ENCODE measurements at regions not wholly inside any gene's neighbourhood (a gene's known extent, or its start where the extent isn't known, plus 50 kb on each side); places are given as distances from the start of the nearest gene placed in this dataset.

DNA sequence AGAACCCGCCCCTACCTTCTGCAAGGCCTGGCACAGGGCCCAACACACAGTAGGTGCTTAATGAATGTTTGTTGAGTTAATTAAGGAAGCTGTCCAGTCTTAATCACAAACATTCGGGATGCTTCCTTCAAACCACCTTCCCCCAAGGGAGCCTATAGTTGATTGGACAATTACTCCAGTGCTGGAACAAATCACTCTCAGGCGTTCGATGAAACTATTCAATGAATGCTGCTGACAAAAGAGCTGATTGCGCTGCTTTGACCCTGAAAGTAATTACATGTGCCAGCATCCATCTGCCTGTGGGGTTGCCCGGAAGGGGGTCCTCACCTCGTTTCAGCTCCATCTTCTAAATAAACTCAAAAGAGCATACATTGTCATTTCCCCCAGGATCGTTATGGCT, 112.0 kb upstream of the SRSF6 start:
- Histone ChIP-seq H3K27ac (no peak overlapping the region), H3K4me3 (no peak overlapping the region), H3K36me3 (no peaks in the 10 kb centered on the region), H3K9me3 (no peaks in the 10 kb centered on the region), H3K4me1 (no peaks in the 10 kb centered on the region), H3K27me3 (no peaks in the 10 kb centered on the region)
- DNase-seq, result no peak
- TF ChIP-seq, protein P1, sequence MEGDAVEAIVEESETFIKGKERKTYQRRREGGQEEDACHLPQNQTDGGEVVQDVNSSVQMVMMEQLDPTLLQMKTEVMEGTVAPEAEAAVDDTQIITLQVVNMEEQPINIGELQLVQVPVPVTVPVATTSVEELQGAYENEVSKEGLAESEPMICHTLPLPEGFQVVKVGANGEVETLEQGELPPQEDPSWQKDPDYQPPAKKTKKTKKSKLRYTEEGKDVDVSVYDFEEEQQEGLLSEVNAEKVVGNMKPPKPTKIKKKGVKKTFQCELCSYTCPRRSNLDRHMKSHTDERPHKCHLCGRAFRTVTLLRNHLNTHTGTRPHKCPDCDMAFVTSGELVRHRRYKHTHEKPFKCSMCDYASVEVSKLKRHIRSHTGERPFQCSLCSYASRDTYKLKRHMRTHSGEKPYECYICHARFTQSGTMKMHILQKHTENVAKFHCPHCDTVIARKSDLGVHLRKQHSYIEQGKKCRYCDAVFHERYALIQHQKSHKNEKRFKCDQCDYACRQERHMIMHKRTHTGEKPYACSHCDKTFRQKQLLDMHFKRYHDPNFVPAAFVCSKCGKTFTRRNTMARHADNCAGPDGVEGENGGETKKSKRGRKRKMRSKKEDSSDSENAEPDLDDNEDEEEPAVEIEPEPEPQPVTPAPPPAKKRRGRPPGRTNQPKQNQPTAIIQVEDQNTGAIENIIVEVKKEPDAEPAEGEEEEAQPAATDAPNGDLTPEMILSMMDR (IDR thresholded peaks at IDR 0.05), result no peak
- intact Hi-C loops (cut with DNase I; ENCODE audit: low total_unique reads) (no loop called here), in situ Hi-C loops (cut with MboI; ENCODE audit: low pct_ligation_motif_present in 1 of 4, low pct_unique_long_range_greater_than_20kb in 1 of 4, low sequenced_read_pairs in 3 of 4) (no loop called here)
- 63% methylated on average over 8 of the region's 8 CpGs; no CpG with 5 or more reads in 1 of the 2 donors for WGBS, 2 donors (ENCODE audit: low coverage in 1 of 2)

DNA sequence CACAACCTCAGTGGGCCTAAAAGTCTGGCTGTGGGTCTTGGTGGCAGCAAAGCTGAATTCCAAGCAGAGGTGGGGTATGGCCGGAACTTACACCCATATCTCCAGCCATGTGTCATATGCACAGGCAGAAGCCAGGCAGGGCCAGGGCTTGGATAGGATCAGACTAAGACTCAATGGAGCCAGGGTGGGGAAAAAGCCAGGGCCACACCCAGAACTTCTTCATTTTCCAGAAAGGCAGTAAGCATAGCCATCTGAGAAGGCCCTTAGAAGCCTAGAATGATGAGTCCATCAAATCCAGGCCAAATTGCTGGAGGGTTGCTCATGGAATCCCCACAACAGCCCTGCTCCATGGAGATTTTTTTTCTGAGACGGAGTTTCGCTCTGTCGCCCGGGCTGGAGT, 116.2 kb upstream of the SRSF6 start:
- Histone ChIP-seq H3K36me3 (no peaks in the 10 kb centered on the region), H3K27me3 (no peaks in the 10 kb centered on the region), H3K4me3 (no peak overlapping the region), H3K9me3 (no peaks in the 10 kb centered on the region), H3K27ac (no peak overlapping the region), H3K4me1 (no peaks in the 10 kb centered on the region)
- in situ Hi-C loops (cut with MboI; ENCODE audit: low pct_ligation_motif_present in 1 of 4, low pct_unique_long_range_greater_than_20kb in 1 of 4, low sequenced_read_pairs in 3 of 4) (no loop called here), intact Hi-C loops (cut with DNase I; ENCODE audit: low total_unique reads) (no loop called here)
- no peak for DNase-seq
- WGBS, 2 donors (ENCODE audit: low coverage in 1 of 2), result 67 to 70% methylated on average over 2 to 5 of the region's 5 CpGs
- TF ChIP-seq POLR2AphosphoS5 (IDR thresholded peaks at IDR 0.05), result no peak
- TF ChIP-seq POLR2A (IDR thresholded peaks at IDR 0.05), result no peak
- no peak for TF ChIP-seq EP300 (IDR thresholded peaks at IDR 0.05; ENCODE audit: low read depth)
- TF ChIP-seq, protein P1 (IDR thresholded peaks at IDR 0.05), result no peak

DNA sequence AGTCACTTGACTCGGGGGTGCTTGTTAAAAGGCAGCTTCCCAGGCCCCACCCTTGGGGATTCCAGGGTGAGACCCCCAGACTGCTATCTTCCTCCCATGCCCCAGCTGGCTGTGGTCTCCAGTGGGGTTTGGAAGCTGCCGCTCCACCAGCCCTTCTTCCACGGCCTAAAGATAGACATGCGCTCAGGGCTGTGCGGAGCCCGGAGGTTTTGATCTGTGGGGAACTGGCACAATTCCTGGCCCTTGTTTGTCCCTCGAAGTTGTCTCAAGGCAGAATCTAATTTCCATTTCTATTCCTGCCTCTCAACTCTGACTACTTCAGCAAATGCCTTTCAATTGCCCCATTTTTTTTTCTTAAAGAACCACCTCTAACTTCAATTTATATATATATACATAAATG, 120.7 kb upstream of the SRSF6 start:
- WGBS, 2 donors (ENCODE audit: low coverage in 1 of 2), result 83 to 87% methylated on average over 4 to 7 of the region's 7 CpGs
- intact Hi-C loops (cut with DNase I; ENCODE audit: low total_unique reads), result no loop called here
- in situ Hi-C loops (cut with MboI; ENCODE audit: low pct_ligation_motif_present in 1 of 4, low pct_unique_long_range_greater_than_20kb in 1 of 4, low sequenced_read_pairs in 3 of 4), result no loop called here
- TF ChIP-seq, protein P1 (IDR thresholded peaks at IDR 0.05), result no peak
- TF ChIP-seq EP300 (IDR thresholded peaks at IDR 0.05; ENCODE audit: low read depth) (no peak), POLR2AphosphoS5 (IDR thresholded peaks at IDR 0.05) (no peak), POLR2A (IDR thresholded peaks at IDR 0.05) (no peak)
- no peaks in the 10 kb centered on the region for H3K36me3 ChIP-seq
- H3K27me3 ChIP-seq, result no peaks in the 10 kb centered on the region
- H3K4me3 ChIP-seq, result no peak overlapping the region
- H3K4me1 ChIP-seq, result no peaks in the 10 kb centered on the region
- peaks cover 6 to 9% of the 10 kb centered on the region in 2 donors for H3K9me3 ChIP-seq
- no peak for DNase-seq
- no peak overlapping the region for H3K27ac ChIP-seq

DNA sequence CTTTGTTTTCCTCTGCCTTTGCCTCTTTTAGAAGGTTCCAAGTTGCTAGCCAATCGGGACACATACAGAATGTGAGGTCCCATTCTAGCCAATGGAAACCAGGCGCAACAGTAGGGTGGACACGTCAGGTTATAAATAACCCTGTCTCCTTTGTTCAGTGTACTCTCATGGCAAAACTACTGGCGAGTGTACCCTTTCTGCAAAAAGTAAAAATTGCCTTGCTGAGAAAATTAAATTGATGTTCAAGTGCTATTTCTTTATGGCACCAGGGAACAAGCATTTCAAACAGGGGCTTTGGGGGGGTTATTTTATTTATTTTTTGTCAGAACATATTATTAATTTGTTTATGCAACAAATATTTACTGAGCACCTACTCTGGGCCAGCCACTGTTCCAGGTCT, 123.6 kb upstream of the SRSF6 start:
- H3K4me1 ChIP-seq, result no peaks in the 10 kb centered on the region
- no peak for DNase-seq
- no peak overlapping the region for H3K27ac ChIP-seq
- no peak for TF ChIP-seq EP300 (IDR thresholded peaks at IDR 0.05; ENCODE audit: low read depth)
- TF ChIP-seq POLR2AphosphoS5 (IDR thresholded peaks at IDR 0.05), result no peak
- TF ChIP-seq, protein P1 (IDR thresholded peaks at IDR 0.05), result no peak
- TF ChIP-seq POLR2A (IDR thresholded peaks at IDR 0.05), result no peak
- intact Hi-C loops (cut with DNase I; ENCODE audit: low total_unique reads) (no loop called here), in situ Hi-C loops (cut with MboI; ENCODE audit: low pct_ligation_motif_present in 1 of 4, low pct_unique_long_range_greater_than_20kb in 1 of 4, low sequenced_read_pairs in 3 of 4) (no loop called here)
- 68 to 81% methylated on average over 4 of the region's 4 CpGs for WGBS, 2 donors (ENCODE audit: low coverage in 1 of 2)
- H3K27me3 ChIP-seq, result no peaks in the 10 kb centered on the region
- H3K9me3 ChIP-seq, result peaks cover 6 to 9% of the 10 kb centered on the region in 2 donors
- H3K36me3 ChIP-seq, result no peaks in the 10 kb centered on the region
- no peak overlapping the region for H3K4me3 ChIP-seq
